ENCODE measurements at regions not wholly inside any gene's neighbourhood (a gene's known extent, or its start where the extent isn't known, plus 50 kb on each side); places are given as distances from the start of the nearest gene placed in this dataset.

DNA sequence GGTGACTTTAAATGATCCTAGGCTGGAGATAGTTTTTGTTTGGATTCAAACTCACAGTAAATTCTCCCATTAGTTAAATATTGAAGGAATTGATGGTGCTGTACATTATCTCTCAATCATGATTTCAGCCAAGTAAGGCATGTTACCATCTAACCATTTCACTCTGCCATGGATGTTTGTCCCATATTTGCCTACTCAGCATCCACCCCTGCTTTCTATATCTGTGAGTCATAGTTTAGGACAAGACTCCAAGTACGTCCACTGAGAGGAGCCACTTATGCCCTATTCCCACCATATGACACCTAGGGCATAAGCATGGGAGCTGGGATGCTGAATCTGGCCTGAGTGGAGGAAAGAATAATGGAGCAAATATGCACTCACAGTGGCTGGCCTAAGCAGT is 155.2 kb downstream of the RPL10L start (continued):
- TF ChIP-seq, protein P1, sequence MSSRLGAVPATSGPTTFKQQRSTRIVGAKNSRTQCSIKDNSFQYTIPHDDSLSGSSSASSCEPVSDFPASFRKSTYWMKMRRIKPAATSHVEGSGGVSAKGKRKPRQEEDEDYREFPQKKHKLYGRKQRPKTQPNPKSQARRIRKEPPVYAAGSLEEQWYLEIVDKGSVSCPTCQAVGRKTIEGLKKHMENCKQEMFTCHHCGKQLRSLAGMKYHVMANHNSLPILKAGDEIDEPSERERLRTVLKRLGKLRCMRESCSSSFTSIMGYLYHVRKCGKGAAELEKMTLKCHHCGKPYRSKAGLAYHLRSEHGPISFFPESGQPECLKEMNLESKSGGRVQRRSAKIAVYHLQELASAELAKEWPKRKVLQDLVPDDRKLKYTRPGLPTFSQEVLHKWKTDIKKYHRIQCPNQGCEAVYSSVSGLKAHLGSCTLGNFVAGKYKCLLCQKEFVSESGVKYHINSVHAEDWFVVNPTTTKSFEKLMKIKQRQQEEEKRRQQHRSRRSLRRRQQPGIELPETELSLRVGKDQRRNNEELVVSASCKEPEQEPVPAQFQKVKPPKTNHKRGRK (CRISPR knock-in tag; IDR thresholded peaks at IDR 0.05; ENCODE audit: borderline replicate concordance) = no peak
- TF ChIP-seq, protein P2, sequence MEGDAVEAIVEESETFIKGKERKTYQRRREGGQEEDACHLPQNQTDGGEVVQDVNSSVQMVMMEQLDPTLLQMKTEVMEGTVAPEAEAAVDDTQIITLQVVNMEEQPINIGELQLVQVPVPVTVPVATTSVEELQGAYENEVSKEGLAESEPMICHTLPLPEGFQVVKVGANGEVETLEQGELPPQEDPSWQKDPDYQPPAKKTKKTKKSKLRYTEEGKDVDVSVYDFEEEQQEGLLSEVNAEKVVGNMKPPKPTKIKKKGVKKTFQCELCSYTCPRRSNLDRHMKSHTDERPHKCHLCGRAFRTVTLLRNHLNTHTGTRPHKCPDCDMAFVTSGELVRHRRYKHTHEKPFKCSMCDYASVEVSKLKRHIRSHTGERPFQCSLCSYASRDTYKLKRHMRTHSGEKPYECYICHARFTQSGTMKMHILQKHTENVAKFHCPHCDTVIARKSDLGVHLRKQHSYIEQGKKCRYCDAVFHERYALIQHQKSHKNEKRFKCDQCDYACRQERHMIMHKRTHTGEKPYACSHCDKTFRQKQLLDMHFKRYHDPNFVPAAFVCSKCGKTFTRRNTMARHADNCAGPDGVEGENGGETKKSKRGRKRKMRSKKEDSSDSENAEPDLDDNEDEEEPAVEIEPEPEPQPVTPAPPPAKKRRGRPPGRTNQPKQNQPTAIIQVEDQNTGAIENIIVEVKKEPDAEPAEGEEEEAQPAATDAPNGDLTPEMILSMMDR (IDR thresholded peaks at IDR 0.05) = no peak
- TF ChIP-seq, protein P3, sequence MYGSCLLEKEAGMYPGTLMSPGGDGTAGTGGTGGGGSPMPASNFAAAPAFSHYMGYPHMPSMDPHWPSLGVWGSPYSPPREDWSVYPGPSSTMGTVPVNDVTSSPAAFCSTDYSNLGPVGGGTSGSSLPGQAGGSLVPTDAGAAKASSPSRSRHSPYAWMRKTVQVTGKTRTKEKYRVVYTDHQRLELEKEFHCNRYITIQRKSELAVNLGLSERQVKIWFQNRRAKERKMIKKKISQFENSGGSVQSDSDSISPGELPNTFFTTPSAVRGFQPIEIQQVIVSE (CRISPR knock-in tag; IDR thresholded peaks at IDR 0.05; ENCODE audit: borderline replicate concordance) = no peak
- TF ChIP-seq MLX (CRISPR knock-in tag; IDR thresholded peaks at IDR 0.05) = no peak

- Mint-ChIP-seq H3K27ac (no peak overlapping the region), H3K4me1 (0 out of 2 replicates have a peak, but pooled peaks cover 3% of the 10 kb centered on the region), H3K36me3 (peaks cover 7% of the 10 kb centered on the region), H3K9me3 (peaks cover 31% of the 10 kb centered on the region), H3K27me3 (ENCODE audit: low read depth) (no peaks in the 10 kb centered on the region), H3K4me3 (no peak overlapping the region)
- ATAC-seq (peak; percentile 63), DNase-seq (ENCODE audit: low spot score) (peak; percentile 12)
- no peak for TF ChIP-seq USF1 (CRISPR knock-in tag; IDR thresholded peaks at IDR 0.05)
- no peak for TF ChIP-seq OVOL2 (CRISPR knock-in tag; IDR thresholded peaks at IDR 0.05; ENCODE audit: borderline replicate concordance)
- TF ChIP-seq ATF6 (CRISPR knock-in tag; IDR thresholded peaks at IDR 0.05) = no peak
- TF ChIP-seq ZNF423 (CRISPR knock-in tag; IDR thresholded peaks at IDR 0.05) = no peak
- TF ChIP-seq NFYB (CRISPR knock-in tag; conservative IDR thresholded peaks at IDR 0.05; ENCODE audit: low read depth) = no peak
- no peak for TF ChIP-seq ZNF121 (CRISPR knock-in tag; IDR thresholded peaks at IDR 0.05)
- no peak for TF ChIP-seq ZNF317 (CRISPR knock-in tag; IDR thresholded peaks at IDR 0.05; ENCODE audit: borderline replicate concordance, low read depth)
- TF ChIP-seq TCF7 (CRISPR knock-in tag; IDR thresholded peaks at IDR 0.05; ENCODE audit: low read depth) = no peak
- no peak for TF ChIP-seq ZNF138 (CRISPR knock-in tag; conservative IDR thresholded peaks at IDR 0.05)
- no peak for TF ChIP-seq EMX1 (CRISPR knock-in tag; IDR thresholded peaks at IDR 0.05)
- no peak for TF ChIP-seq JAZF1 (CRISPR knock-in tag; IDR thresholded peaks at IDR 0.05)
- no peak for TF ChIP-seq TEAD4 (CRISPR knock-in tag; IDR thresholded peaks at IDR 0.05)
- ChIA-PET POLR2A (no interaction called here), CTCF (interaction anchor here (0.6 to 1.0 kb wide), 4 partner anchors 9 to 442 kb away, joined by 3 to 4 read pairs (median 4); no protein-coding TSS in a partner anchor)
These were observed 161.3 kb downstream of the RPL10L start for GRCh38 chr14:46490238-46490685.

DNA sequence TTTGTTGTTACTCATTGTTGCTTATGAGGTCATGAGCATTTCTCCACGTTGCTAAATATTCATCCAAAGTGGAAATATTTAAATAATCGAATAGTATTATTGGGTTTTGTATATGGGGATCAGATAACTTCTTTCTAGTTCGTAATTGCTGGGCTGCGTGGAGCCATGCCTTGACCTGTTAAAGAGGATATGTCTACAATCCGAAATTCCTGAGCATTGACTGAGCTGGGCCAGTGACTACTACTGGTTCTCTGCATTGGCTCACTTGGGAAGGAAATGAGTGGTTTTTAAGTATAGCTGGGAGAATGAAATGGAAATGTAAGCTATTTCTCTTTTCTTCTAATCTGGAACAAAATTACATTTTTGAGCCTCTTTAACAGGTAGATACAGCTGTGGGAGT is 163.2 kb downstream of the RPL10L start:
- POLR2A ChIA-PET = no interaction called here
- Mint-ChIP-seq H3K36me3 (peaks cover 6% of the 10 kb centered on the region), H3K4me3 (no peak overlapping the region), H3K4me1 (0 out of 2 replicates have a peak, but pooled peaks cover 3% of the 10 kb centered on the region), H3K9me3 (peaks cover 26% of the 10 kb centered on the region), H3K27me3 (ENCODE audit: low read depth) (no peaks in the 10 kb centered on the region), H3K27ac (no peak overlapping the region)
- CTCF ChIA-PET = no interaction called here
- ATAC-seq = no peak
- no peak for DNase-seq (ENCODE audit: low spot score)
- TF ChIP-seq CREB1 (CRISPR knock-in tag; IDR thresholded peaks at IDR 0.05) (no peak), AFF4 (CRISPR knock-in tag; IDR thresholded peaks at IDR 0.05; ENCODE audit: borderline replicate concordance) (no peak), ELF4 (CRISPR knock-in tag; IDR thresholded peaks at IDR 0.05; ENCODE audit: low read depth) (no peak)
- TF ChIP-seq, protein P4, sequence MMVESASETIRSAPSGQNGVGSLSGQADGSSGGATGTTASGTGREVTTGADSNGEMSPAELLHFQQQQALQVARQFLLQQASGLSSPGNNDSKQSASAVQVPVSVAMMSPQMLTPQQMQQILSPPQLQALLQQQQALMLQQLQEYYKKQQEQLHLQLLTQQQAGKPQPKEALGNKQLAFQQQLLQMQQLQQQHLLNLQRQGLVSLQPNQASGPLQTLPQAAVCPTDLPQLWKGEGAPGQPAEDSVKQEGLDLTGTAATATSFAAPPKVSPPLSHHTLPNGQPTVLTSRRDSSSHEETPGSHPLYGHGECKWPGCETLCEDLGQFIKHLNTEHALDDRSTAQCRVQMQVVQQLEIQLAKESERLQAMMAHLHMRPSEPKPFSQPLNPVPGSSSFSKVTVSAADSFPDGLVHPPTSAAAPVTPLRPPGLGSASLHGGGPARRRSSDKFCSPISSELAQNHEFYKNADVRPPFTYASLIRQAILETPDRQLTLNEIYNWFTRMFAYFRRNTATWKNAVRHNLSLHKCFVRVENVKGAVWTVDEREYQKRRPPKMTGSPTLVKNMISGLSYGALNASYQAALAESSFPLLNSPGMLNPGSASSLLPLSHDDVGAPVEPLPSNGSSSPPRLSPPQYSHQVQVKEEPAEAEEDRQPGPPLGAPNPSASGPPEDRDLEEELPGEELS (CRISPR knock-in tag; IDR thresholded peaks at IDR 0.05) = no peak
